Vagina (tissue), 2 donors: ENCODE measurements at regions not wholly inside any gene's neighbourhood (a gene's known extent, or its start where the extent isn't known, plus 50 kb on each side); places are given as distances from the start of the nearest gene placed in this dataset.
"Not testable (repeated sequence)": the region's sequence is repeated elsewhere in the genome, so short reads cannot be mapped to it uniquely, and the experiment has no call there.

Experiments used
- DNase-seq, 2 donors: peaks; one replicate each; pipeline ENCODE4 v3.0.0-alpha.2; 2017; ENCODE audit errors: extremely low spot score in 2 of 2
- H3K27ac ChIP-seq: fragments of 200-600 bp; sonication (generic); one replicate; pipeline ENCODE4 v1.5.1; 2019
- H3K27me3 ChIP-seq: fragments of 200-600 bp; sonication (generic); one replicate; pipeline ENCODE4 v1.5.1; 2019
- H3K36me3 ChIP-seq, 2 donors: fragments of 200-600 bp; sonication (generic); one replicate each; pipeline ENCODE4 v1.5.1; 2017 to 2019
- H3K4me1 ChIP-seq: fragments of 200-600 bp; sonication (generic); one replicate; pipeline ENCODE4 v1.5.1; 2019
- H3K4me3 ChIP-seq, 2 donors: fragments of 200-600 bp; sonication (generic); 1 replicate in 1 of 2; 2 replicates in 1 of 2; pipeline ENCODE4 v1.5.1; 2016 to 2019
- H3K9me3 ChIP-seq: fragments of 200-600 bp; sonication (generic); one replicate; pipeline ENCODE4 v1.5.1; 2019
- POLR2A ChIP-seq, 2 donors: fragments of 450-650 bp; IDR thresholded peaks; one replicate each; pipeline ENCODE4 v1.6.1; 2017; ENCODE audit warnings: antibody characterized with exemption in 2 of 2, mild to moderate bottlenecking in 2 of 2, moderate library complexity in 2 of 2
- POLR2AphosphoS5 ChIP-seq, 2 donors: sonication (generic); formaldehyde crosslinking; IDR thresholded peaks; one replicate each; pipeline ENCODE4 v1.9.0; 2017; ENCODE audit warnings: antibody characterized with exemption in 2 of 2, mild to moderate bottlenecking in 2 of 2, low read depth in 1 of 2; ENCODE audit not compliant: insufficient read depth in 1 of 2
- intact Hi-C: fragments of 100-400 bp; cut with DNase I; formaldehyde crosslinking; loops from one replicate; pipeline ENCODE4 v1.15.1; 2023
- TF ChIP-seq, protein P1 (sequence below), 3 experiments: fragments of 450-650 bp in 2 of 3; fragments of 200-600 bp in 1 of 3; sonication (generic) in 1 of 3; IDR thresholded peaks; one replicate each; pipeline ENCODE4 v1.5.1; 2017 to 2019; ENCODE audit warnings: antibody characterized with exemption in 3 of 3, mild to moderate bottlenecking in 2 of 3, moderate library complexity in 2 of 3

DNA sequence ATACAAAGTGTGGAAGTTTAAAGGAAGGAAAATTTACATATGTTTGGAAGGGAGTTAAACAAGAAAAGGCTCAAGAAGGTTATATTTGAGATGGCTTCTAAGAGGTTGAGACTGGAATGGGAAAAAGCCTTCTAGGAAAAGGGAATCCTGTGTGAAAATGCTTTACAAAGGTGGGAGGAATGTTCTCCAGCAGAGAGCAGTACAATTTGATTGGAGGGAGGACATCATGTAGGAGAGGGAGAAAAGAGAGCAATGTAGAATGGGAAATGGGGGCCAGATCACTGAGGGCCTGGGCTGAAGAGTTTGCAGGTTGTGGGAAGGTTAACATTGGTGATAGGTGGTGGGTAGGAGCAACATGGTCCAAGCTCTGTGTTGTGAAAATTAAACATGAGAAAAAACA lies 366.9 kb downstream of the XPNPEP1 start:
- Histone ChIP-seq H3K4me3 (no peak overlapping the region), H3K36me3 (no peaks in the 10 kb centered on the region), H3K9me3 (no peaks in the 10 kb centered on the region), H3K27ac (no peak overlapping the region), H3K4me1 (no peaks in the 10 kb centered on the region), H3K27me3 (no peaks in the 10 kb centered on the region)
- TF ChIP-seq POLR2AphosphoS5 (IDR thresholded peaks at IDR 0.05; ENCODE audit: insufficient read depth in 1 of 2, low read depth in 1 of 2) (no peak), POLR2A (IDR thresholded peaks at IDR 0.05) (no peak)
- TF ChIP-seq, protein P1, sequence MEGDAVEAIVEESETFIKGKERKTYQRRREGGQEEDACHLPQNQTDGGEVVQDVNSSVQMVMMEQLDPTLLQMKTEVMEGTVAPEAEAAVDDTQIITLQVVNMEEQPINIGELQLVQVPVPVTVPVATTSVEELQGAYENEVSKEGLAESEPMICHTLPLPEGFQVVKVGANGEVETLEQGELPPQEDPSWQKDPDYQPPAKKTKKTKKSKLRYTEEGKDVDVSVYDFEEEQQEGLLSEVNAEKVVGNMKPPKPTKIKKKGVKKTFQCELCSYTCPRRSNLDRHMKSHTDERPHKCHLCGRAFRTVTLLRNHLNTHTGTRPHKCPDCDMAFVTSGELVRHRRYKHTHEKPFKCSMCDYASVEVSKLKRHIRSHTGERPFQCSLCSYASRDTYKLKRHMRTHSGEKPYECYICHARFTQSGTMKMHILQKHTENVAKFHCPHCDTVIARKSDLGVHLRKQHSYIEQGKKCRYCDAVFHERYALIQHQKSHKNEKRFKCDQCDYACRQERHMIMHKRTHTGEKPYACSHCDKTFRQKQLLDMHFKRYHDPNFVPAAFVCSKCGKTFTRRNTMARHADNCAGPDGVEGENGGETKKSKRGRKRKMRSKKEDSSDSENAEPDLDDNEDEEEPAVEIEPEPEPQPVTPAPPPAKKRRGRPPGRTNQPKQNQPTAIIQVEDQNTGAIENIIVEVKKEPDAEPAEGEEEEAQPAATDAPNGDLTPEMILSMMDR (IDR thresholded peaks at IDR 0.05): no peak
- no peak for DNase-seq
- intact Hi-C loops: no loop called here

- H3K9me3 ChIP-seq, H3K4me3 ChIP-seq, intact Hi-C loops, H3K27ac ChIP-seq, DNase-seq, H3K4me1 ChIP-seq, H3K27me3 ChIP-seq, H3K36me3 ChIP-seq: not testable (repeated sequence)
Observed at GRCh38 chr10:109542050-109542603, 381.2 kb downstream of the XPNPEP1 start.

GRCh38 chr10:109534193-109534592 lies 389.1 kb downstream of the XPNPEP1 start:
- no peak for DNase-seq
- Histone ChIP-seq H3K4me3 (no peak overlapping the region), H3K9me3 (peaks cover 5% of the 10 kb centered on the region), H3K27me3 (no peaks in the 10 kb centered on the region), H3K4me1 (no peaks in the 10 kb centered on the region), H3K36me3 (no peaks in the 10 kb centered on the region), H3K27ac (no peak overlapping the region)
- intact Hi-C loops: no loop called here
- TF ChIP-seq, protein P1 (IDR thresholded peaks at IDR 0.05): no peak
- TF ChIP-seq POLR2AphosphoS5 (IDR thresholded peaks at IDR 0.05; ENCODE audit: insufficient read depth in 1 of 2, low read depth in 1 of 2) (no peak), POLR2A (IDR thresholded peaks at IDR 0.05) (no peak)

DNA sequence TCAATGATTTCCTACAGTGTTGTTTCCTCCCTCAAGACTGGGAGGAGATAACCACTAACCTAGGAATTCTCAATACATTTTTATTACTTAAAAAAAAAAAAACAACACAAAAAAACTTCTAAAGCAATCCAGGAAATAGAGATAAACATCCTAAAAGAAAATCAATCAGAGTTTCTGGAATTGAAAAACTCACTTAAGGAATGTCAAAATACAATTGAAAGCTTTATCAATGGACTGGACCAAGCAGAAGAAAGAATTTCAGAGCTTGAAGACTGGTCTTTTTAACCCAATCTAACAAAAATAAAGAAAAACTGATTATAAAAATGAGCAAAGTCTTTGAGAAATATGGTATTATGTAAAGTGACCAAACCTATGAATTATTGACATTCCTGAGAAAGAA lies 394.1 kb downstream of the XPNPEP1 start:
- Histone ChIP-seq H3K4me1 (no peaks in the 10 kb centered on the region), H3K36me3 (no peaks in the 10 kb centered on the region), H3K27me3 (no peaks in the 10 kb centered on the region), H3K4me3 (no peak overlapping the region), H3K9me3 (peaks cover 5% of the 10 kb centered on the region), H3K27ac (no peak overlapping the region)
- DNase-seq: no peak
- TF ChIP-seq POLR2A (IDR thresholded peaks at IDR 0.05) (no peak), POLR2AphosphoS5 (IDR thresholded peaks at IDR 0.05; ENCODE audit: insufficient read depth in 1 of 2, low read depth in 1 of 2) (no peak)
- TF ChIP-seq, protein P1 (IDR thresholded peaks at IDR 0.05): no peak
- intact Hi-C loops: no loop called here

DNA sequence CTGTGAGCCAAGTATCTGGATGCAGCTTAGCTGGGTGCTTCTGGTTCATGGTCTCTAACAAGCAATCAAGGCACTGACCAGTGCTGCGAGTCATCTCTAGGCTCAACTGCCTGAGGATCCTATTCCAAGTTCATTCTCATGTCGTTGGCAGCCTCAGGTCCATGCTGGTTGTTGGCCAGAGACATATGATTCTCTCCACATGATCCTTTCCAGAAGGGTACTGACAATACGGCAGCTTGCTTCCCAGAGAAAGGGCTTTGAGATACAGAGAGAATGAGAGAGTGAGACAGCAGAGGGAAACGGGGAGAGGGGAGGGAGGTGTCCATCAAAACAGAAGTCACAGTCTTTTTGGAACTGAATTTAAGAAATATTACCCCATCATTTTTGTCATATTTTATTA lies 405.6 kb downstream of the XPNPEP1 start:
- H3K4me1 ChIP-seq: no peaks in the 10 kb centered on the region
- H3K9me3 ChIP-seq: no peaks in the 10 kb centered on the region
- intact Hi-C loops: no loop called here
- no peaks in the 10 kb centered on the region for H3K27me3 ChIP-seq
- no peak for DNase-seq
- no peak overlapping the region for H3K4me3 ChIP-seq
- H3K27ac ChIP-seq: no peak overlapping the region
- TF ChIP-seq POLR2A (IDR thresholded peaks at IDR 0.05) (no peak), POLR2AphosphoS5 (IDR thresholded peaks at IDR 0.05; ENCODE audit: insufficient read depth in 1 of 2, low read depth in 1 of 2) (no peak)
- TF ChIP-seq, protein P1 (IDR thresholded peaks at IDR 0.05): no peak
- no peaks in the 10 kb centered on the region for H3K36me3 ChIP-seq
